ENCODE measurements at regions not wholly inside any gene's neighbourhood (a gene's known extent, or its start where the extent isn't known, plus 50 kb on each side); places are given as distances from the start of the nearest gene placed in this dataset.

DNA sequence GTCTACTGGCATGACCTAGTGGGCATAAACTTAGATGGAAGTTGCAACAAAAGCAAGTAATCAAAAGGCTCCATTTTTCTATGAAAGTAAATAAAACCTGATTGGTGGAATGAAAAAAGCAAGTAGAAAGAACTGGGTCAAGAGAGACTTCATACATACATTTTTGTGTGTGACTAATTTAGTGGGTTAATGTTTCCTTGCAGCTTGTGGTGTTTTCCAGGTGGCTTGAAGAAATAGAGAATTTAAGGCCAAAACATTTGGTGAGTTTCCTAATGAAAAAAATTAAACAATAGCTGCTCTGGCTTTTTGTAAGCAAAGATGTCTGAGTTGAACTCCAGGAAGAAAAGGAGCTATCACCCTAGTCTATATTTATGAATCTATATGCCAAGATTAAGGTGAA is 71.0 kb downstream of the ZC3H11B start:
- dilution Hi-C loops (cut with MboI; ENCODE audit: extremely low pct_ligation_motif_present, low sequenced_read_pairs), result no loop called here
- TF ChIP-seq, protein P1, sequence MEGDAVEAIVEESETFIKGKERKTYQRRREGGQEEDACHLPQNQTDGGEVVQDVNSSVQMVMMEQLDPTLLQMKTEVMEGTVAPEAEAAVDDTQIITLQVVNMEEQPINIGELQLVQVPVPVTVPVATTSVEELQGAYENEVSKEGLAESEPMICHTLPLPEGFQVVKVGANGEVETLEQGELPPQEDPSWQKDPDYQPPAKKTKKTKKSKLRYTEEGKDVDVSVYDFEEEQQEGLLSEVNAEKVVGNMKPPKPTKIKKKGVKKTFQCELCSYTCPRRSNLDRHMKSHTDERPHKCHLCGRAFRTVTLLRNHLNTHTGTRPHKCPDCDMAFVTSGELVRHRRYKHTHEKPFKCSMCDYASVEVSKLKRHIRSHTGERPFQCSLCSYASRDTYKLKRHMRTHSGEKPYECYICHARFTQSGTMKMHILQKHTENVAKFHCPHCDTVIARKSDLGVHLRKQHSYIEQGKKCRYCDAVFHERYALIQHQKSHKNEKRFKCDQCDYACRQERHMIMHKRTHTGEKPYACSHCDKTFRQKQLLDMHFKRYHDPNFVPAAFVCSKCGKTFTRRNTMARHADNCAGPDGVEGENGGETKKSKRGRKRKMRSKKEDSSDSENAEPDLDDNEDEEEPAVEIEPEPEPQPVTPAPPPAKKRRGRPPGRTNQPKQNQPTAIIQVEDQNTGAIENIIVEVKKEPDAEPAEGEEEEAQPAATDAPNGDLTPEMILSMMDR (optimal IDR thresholded peaks at IDR 0.05 in 1 of 3, IDR thresholded peaks at IDR 0.05 in 1 of 3, conservative IDR thresholded peaks at IDR 0.05 in 1 of 3; ENCODE audit: extremely low read depth in 1 of 3, insufficient read depth in 2 of 3, low read length in 3 of 3), result no peak
- no peak for TF ChIP-seq EZH2 (IDR thresholded peaks at IDR 0.05; ENCODE audit: low read length)
- Histone ChIP-seq H3K4me3 (ENCODE audit: control insufficient read depth in 2 of 3, extremely low read depth in 1 of 3, insufficient read depth in 2 of 3, low read depth in 1 of 3, low read length in 3 of 3) (no peak overlapping the region), H3K9me1 (ENCODE audit: control insufficient read depth, extremely low read depth, insufficient read depth, low read length) (no peaks in the 10 kb centered on the region), H3K4me2 (ENCODE audit: control insufficient read depth, extremely low read depth, insufficient read depth, low read depth, low read length) (no peak overlapping the region), H2AFZ (ENCODE audit: control insufficient read depth, low read length) (no peak overlapping the region), H3K27ac (ENCODE audit: control insufficient read depth, insufficient read depth, low read length) (no peak overlapping the region), H3K36me3 (ENCODE audit: control insufficient read depth in 2 of 2, extremely low read depth in 1 of 2, insufficient read depth in 2 of 2, low read length in 2 of 2) (no peaks in the 10 kb centered on the region), H3K9me3 (ENCODE audit: control insufficient read depth, low read depth, low read length) (no peaks in the 10 kb centered on the region), H3K4me1 (ENCODE audit: control insufficient read depth, extremely low read depth, insufficient read depth, low read length) (no peaks in the 10 kb centered on the region), H3K79me2 (ENCODE audit: control insufficient read depth, insufficient read depth, low read length) (no peaks in the 10 kb centered on the region), H4K20me1 (ENCODE audit: control insufficient read depth, extremely low read depth, insufficient read depth, low read length) (no peaks in the 10 kb centered on the region), H3K9ac (ENCODE audit: control insufficient read depth, extremely low read depth, insufficient read depth, low read length) (no peak overlapping the region), H3K27me3 (ENCODE audit: control insufficient read depth, extremely low read depth, insufficient read depth, low read length) (no peaks in the 10 kb centered on the region)
- no peak for FAIRE-seq
- DNase-seq (ENCODE audit: low read depth, low spot score), result no peak

DNA sequence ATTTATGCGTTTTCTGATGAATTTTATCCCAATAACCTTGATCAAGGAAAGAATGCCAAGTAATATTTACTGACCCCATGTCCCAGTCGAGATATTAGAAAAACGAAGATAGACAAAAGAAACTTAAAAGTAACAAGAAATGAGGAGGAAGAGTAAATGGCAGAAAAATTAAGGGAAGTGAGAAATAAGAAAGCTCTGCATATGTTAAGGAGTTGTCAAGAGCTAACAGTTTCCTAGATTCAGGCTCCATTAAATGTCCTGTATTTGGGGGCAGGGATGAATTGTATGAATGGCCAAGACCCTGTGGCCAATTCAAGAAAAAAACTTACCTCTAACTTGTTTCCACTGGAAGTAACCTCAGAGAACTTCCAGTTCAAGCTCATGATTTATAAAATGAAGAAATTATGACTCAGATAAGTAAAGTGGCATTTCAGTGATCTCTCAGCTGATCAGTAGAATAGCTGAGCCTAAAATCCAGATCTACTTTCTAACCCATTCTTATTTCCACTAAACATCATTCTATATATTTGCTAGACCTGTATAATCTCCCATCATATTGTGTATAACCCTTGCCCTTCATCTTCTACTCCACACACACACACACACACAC is 73.2 kb downstream of the ZC3H11B start:
- Histone ChIP-seq H3K9me3 (ENCODE audit: control insufficient read depth, low read depth, low read length) (no peaks in the 10 kb centered on the region), H3K9me1 (ENCODE audit: control insufficient read depth, extremely low read depth, insufficient read depth, low read length) (no peaks in the 10 kb centered on the region), H3K27ac (ENCODE audit: control insufficient read depth, insufficient read depth, low read length) (no peak overlapping the region), H3K4me1 (ENCODE audit: control insufficient read depth, extremely low read depth, insufficient read depth, low read length) (no peaks in the 10 kb centered on the region), H3K4me3 (ENCODE audit: control insufficient read depth in 2 of 3, extremely low read depth in 1 of 3, insufficient read depth in 2 of 3, low read depth in 1 of 3, low read length in 3 of 3) (no peak overlapping the region), H3K9ac (ENCODE audit: control insufficient read depth, extremely low read depth, insufficient read depth, low read length) (no peak overlapping the region), H3K4me2 (ENCODE audit: control insufficient read depth, extremely low read depth, insufficient read depth, low read depth, low read length) (no peak overlapping the region), H3K79me2 (ENCODE audit: control insufficient read depth, insufficient read depth, low read length) (no peaks in the 10 kb centered on the region), H2AFZ (ENCODE audit: control insufficient read depth, low read length) (no peak overlapping the region), H3K36me3 (ENCODE audit: control insufficient read depth in 2 of 2, extremely low read depth in 1 of 2, insufficient read depth in 2 of 2, low read length in 2 of 2) (no peaks in the 10 kb centered on the region), H4K20me1 (ENCODE audit: control insufficient read depth, extremely low read depth, insufficient read depth, low read length) (no peaks in the 10 kb centered on the region), H3K27me3 (ENCODE audit: control insufficient read depth, extremely low read depth, insufficient read depth, low read length) (no peaks in the 10 kb centered on the region)
- FAIRE-seq (no peak), DNase-seq (ENCODE audit: low read depth, low spot score) (no peak)
- no peak for TF ChIP-seq EZH2 (IDR thresholded peaks at IDR 0.05; ENCODE audit: low read length)
- TF ChIP-seq, protein P1 (optimal IDR thresholded peaks at IDR 0.05 in 1 of 3, IDR thresholded peaks at IDR 0.05 in 1 of 3, conservative IDR thresholded peaks at IDR 0.05 in 1 of 3; ENCODE audit: extremely low read depth in 1 of 3, insufficient read depth in 2 of 3, low read length in 3 of 3), result no peak
- dilution Hi-C loops (cut with MboI; ENCODE audit: extremely low pct_ligation_motif_present, low sequenced_read_pairs), result no loop called here
